HFFc6 (cell line): ENCODE measurements at regions not wholly inside any gene's neighbourhood (a gene's known extent, or its start where the extent isn't known, plus 50 kb on each side); places are given as distances from the start of the nearest gene placed in this dataset.

Experiments used
- DNase-seq: peaks from one replicate; pipeline ENCODE4 v3.0.0-alpha.2; 2018
- H3K27ac Mint-ChIP-seq: 2 replicates; pipeline ENCODE4 v1.8.0; 2020; ENCODE audit warnings: mild to moderate bottlenecking, mixed read lengths
- H3K27me3 Mint-ChIP-seq: 2 replicates; pipeline ENCODE4 v1.8.0; 2021; ENCODE audit warnings: mild to moderate bottlenecking, moderate library complexity, mixed read lengths; ENCODE audit not compliant: insufficient read depth
- H3K36me3 Mint-ChIP-seq: 2 replicates; pipeline ENCODE4 v1.8.0; 2021; ENCODE audit warnings: low read depth, mixed read lengths
- H3K4me1 Mint-ChIP-seq: 2 replicates; pipeline ENCODE4 v1.8.0; 2020; ENCODE audit warnings: low read depth, mixed read lengths
- H3K4me3 Mint-ChIP-seq: 2 replicates; pipeline ENCODE4 v1.8.0; 2020; ENCODE audit warnings: mild to moderate bottlenecking, moderate library complexity, mixed read lengths
- H3K9me3 Mint-ChIP-seq: 2 replicates; pipeline ENCODE4 v1.8.0; 2020; ENCODE audit warnings: mild to moderate bottlenecking, mixed read lengths
- TF ChIP-seq, protein P1 (sequence below): fragments of 200-600 bp; sonication (generic); IDR thresholded peaks from 2 replicates; pipeline ENCODE4 v1.5.0; 2021; ENCODE audit warnings: antibody characterized with exemption, mild to moderate bottlenecking

- TF ChIP-seq, protein P1, sequence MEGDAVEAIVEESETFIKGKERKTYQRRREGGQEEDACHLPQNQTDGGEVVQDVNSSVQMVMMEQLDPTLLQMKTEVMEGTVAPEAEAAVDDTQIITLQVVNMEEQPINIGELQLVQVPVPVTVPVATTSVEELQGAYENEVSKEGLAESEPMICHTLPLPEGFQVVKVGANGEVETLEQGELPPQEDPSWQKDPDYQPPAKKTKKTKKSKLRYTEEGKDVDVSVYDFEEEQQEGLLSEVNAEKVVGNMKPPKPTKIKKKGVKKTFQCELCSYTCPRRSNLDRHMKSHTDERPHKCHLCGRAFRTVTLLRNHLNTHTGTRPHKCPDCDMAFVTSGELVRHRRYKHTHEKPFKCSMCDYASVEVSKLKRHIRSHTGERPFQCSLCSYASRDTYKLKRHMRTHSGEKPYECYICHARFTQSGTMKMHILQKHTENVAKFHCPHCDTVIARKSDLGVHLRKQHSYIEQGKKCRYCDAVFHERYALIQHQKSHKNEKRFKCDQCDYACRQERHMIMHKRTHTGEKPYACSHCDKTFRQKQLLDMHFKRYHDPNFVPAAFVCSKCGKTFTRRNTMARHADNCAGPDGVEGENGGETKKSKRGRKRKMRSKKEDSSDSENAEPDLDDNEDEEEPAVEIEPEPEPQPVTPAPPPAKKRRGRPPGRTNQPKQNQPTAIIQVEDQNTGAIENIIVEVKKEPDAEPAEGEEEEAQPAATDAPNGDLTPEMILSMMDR = no peak
- Mint-ChIP-seq H3K4me1 (no peaks in the 10 kb centered on the region), H3K36me3 (peaks cover 4% of the 10 kb centered on the region; the same call in 1 of the 2 replicates), H3K27me3 (no peaks in the 10 kb centered on the region), H3K4me3 (no peak overlapping the region), H3K9me3 (peaks cover 56% of the 10 kb centered on the region), H3K27ac (no peak overlapping the region)
- no peak for DNase-seq
These were observed 339.0 kb downstream of the RAD51AP2 start for GRCh38 chr2:17179145-17179808.

- no peaks in the 10 kb centered on the region for H3K4me1 Mint-ChIP-seq
- peaks cover 65% of the 10 kb centered on the region for H3K9me3 Mint-ChIP-seq
- H3K36me3 Mint-ChIP-seq = peaks cover 4% of the 10 kb centered on the region; the same call in 1 of the 2 replicates
- H3K4me3 Mint-ChIP-seq = no peak overlapping the region
- TF ChIP-seq, protein P1 = no peak
- no peak for DNase-seq
- H3K27me3 Mint-ChIP-seq = no peaks in the 10 kb centered on the region
- H3K27ac Mint-ChIP-seq = no peak overlapping the region
These were observed 341.2 kb downstream of the RAD51AP2 start for GRCh38 chr2:17177088-17177487.

GRCh38 chr2:17171446-17172049, 346.7 kb downstream of the RAD51AP2 start:
- Mint-ChIP-seq H3K9me3 (peaks cover 55% of the 10 kb centered on the region), H3K36me3 (peaks cover 4% of the 10 kb centered on the region; the same call in 1 of the 2 replicates), H3K27ac (no peak overlapping the region), H3K4me1 (no peaks in the 10 kb centered on the region), H3K4me3 (no peak overlapping the region), H3K27me3 (no peaks in the 10 kb centered on the region; the same call in 1 of the 2 replicates)
- TF ChIP-seq, protein P1 = no peak
- no peak for DNase-seq

DNA sequence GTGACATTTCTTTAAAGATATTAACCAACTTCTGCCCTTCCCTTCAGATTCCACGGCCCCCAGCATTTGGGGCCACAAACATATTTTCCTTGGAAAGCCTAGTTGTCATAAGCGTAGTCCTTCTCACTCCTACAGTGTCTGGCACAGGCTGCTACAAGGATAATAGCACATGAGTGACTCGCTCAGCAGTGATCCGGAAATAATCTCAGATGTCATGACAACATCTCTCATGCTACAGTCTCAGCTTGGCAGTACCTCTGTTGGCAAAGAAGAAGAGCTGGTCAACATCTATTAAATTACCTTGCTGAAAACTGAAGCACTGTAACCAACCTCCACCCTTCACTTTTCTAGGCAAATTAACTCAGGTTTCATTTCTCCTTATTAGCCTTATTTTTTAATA, 351.7 kb downstream of the RAD51AP2 start:
- H3K4me1 Mint-ChIP-seq = no peaks in the 10 kb centered on the region
- TF ChIP-seq, protein P1 = no peak
- H3K36me3 Mint-ChIP-seq = no peaks in the 10 kb centered on the region
- no peak overlapping the region for H3K4me3 Mint-ChIP-seq
- H3K27me3 Mint-ChIP-seq = no peaks in the 10 kb centered on the region; the same call in 1 of the 2 replicates
- H3K9me3 Mint-ChIP-seq = peaks cover 38% of the 10 kb centered on the region
- H3K27ac Mint-ChIP-seq = no peak overlapping the region
- DNase-seq = no peak

GRCh38 chr2:17164550-17164949, 353.7 kb downstream of the RAD51AP2 start:
- no peaks in the 10 kb centered on the region for H3K4me1 Mint-ChIP-seq
- H3K36me3 Mint-ChIP-seq = no peaks in the 10 kb centered on the region
- DNase-seq = no peak
- H3K4me3 Mint-ChIP-seq = no peak overlapping the region
- TF ChIP-seq, protein P1 = no peak
- H3K27me3 Mint-ChIP-seq = no peaks in the 10 kb centered on the region
- H3K27ac Mint-ChIP-seq = no peak overlapping the region
- H3K9me3 Mint-ChIP-seq = peaks cover 31% of the 10 kb centered on the region
